HEK293 (cell line): ENCODE measurements at regions not wholly inside any gene's neighbourhood (a gene's known extent, or its start where the extent isn't known, plus 50 kb on each side); places are given as distances from the start of the nearest gene placed in this dataset.

ENCODE experiments used
- CTCF ChIP-seq: fragments of 450-650 bp; formaldehyde crosslinking; IDR thresholded peaks from 2 replicates; pipeline ENCODE4 v1.5.1; 2016; ENCODE audit warnings: missing biosample characterization, missing genetic modification characterization
- YY1 ChIP-seq: fragments of 450-650 bp; formaldehyde crosslinking; IDR thresholded peaks from 2 replicates; pipeline ENCODE4 v1.5.1; 2018; ENCODE audit warnings: missing biosample characterization, missing genetic modification characterization
- ZNF138 ChIP-seq: fragments of 450-650 bp; formaldehyde crosslinking; IDR thresholded peaks from 2 replicates; pipeline ENCODE4 v1.5.1; 2016; ENCODE audit warnings: missing biosample characterization, missing genetic modification characterization, borderline replicate concordance
- ZNF140 ChIP-seq: fragments of 450-650 bp; formaldehyde crosslinking; IDR thresholded peaks from 2 replicates; pipeline ENCODE4 v1.5.1; 2016; ENCODE audit warnings: missing biosample characterization, missing genetic modification characterization
- ZNF433 ChIP-seq: fragments of 450-650 bp; formaldehyde crosslinking; IDR thresholded peaks from 2 replicates; pipeline ENCODE4 v1.5.1; 2016; ENCODE audit warnings: missing biosample characterization, missing genetic modification characterization, low read depth
- ZNF585B ChIP-seq: fragments of 450-650 bp; formaldehyde crosslinking; IDR thresholded peaks from 2 replicates; pipeline ENCODE4 v1.5.1; 2016; ENCODE audit warnings: missing biosample characterization, missing genetic modification characterization
- ZNF610 ChIP-seq: fragments of 450-650 bp; formaldehyde crosslinking; IDR thresholded peaks from 2 replicates; pipeline ENCODE4 v1.5.1; 2016; ENCODE audit warnings: missing biosample characterization, missing genetic modification characterization, borderline replicate concordance
- ZNF785 ChIP-seq: fragments of 450-650 bp; formaldehyde crosslinking; IDR thresholded peaks from 2 replicates; pipeline ENCODE4 v1.5.1; 2016; ENCODE audit warnings: missing biosample characterization, missing genetic modification characterization

DNA sequence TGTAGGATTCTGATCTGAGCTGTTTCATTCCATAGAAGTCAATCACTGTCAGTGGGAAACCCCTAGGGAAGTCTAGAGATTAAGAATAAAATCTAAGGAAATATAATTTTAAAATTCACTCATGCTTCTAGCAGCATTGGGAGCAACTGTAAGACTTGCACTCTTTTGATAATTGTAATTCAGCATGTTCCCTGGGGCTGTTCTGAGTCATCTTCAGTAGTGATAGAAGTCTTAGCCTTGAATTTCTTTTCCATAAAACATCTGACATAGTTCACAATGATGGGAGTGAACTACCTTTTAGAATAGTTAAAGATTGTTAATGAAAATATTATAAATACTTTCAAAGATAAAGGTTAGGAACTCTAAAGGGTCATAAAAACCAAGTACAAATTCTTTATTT lies 935.8 kb downstream of the DTWD2 start:
- no peak for TF ChIP-seq ZNF585B (tag by site-specific recombination)
- no peak for TF ChIP-seq ZNF140 (tag by site-specific recombination)
- TF ChIP-seq ZNF785 = no peak
- TF ChIP-seq ZNF610 (tag by site-specific recombination) = no peak
- no peak for TF ChIP-seq CTCF (tag by site-specific recombination)
- TF ChIP-seq YY1 (tag by site-specific recombination) = no peak
- no peak for TF ChIP-seq ZNF138 (tag by site-specific recombination)
- TF ChIP-seq ZNF433 (tag by site-specific recombination) = no peak
